Esophagus squamous epithelium (tissue), 5 donors: ENCODE measurements at regions not wholly inside any gene's neighbourhood (a gene's known extent, or its start where the extent isn't known, plus 50 kb on each side); places are given as distances from the start of the nearest gene placed in this dataset.

Experiments used
- DNase-seq: peaks from one replicate; lab custom pipeline; 2025; lab: John Stamatoyannopoulos, UW
- H3K27ac ChIP-seq, 4 donors: fragments of 200-600 bp; sonication (generic); one replicate each; pipeline ENCODE4 v1.5.1; 2016 to 2019; ENCODE audit warnings: mild to moderate bottlenecking in 1 of 4
- H3K27me3 ChIP-seq, 4 donors: fragments of 200-600 bp; sonication (generic); 1 replicate in 3 of 4; 2 replicates in 1 of 4; pipeline versions ENCODE4 v1.5.1 to v1.6.0; 2017 to 2021; ENCODE audit warnings: antibody characterized with exemption in 1 of 4
- H3K36me3 ChIP-seq, 3 donors: fragments of 200-600 bp; sonication (generic); one replicate each; pipeline ENCODE4 v1.5.1; 2016 to 2019
- H3K4me1 ChIP-seq, 3 donors: fragments of 200-600 bp; sonication (generic); one replicate each; pipeline ENCODE4 v1.5.1; 2017 to 2019
- H3K4me3 ChIP-seq, 4 donors: fragments of 200-600 bp; sonication (generic); 1 replicate in 3 of 4; 2 replicates in 1 of 4; pipeline ENCODE4 v1.5.1; 2016 to 2019; ENCODE audit warnings: mild to moderate bottlenecking in 2 of 4, moderate library complexity in 1 of 4
- H3K9me3 ChIP-seq, 3 donors: fragments of 200-600 bp; sonication (generic); one replicate each; pipeline ENCODE4 v1.5.1; 2016 to 2019
- POLR2A ChIP-seq, 4 donors: fragments of 450-650 bp; IDR thresholded peaks; one replicate each; pipeline ENCODE4 v1.6.1; 2017; ENCODE audit warnings: antibody characterized with exemption in 4 of 4, mild to moderate bottlenecking in 4 of 4, moderate library complexity in 3 of 4
- WGBS, 2 donors: methylation state at CpG; one replicate each; pipeline ENCODE4 v1.1.5; 2018; 5-methylcytosine and 5-hydroxymethylcytosine counted together
- intact Hi-C: fragments of 100-400 bp; cut with DNase I; formaldehyde crosslinking; loops from one replicate; pipeline ENCODE4 v1.15.0; 2022
- TF ChIP-seq, protein P1 (sequence below), 6 experiments: fragments of 450-650 bp in 4 of 6; fragments of 200-600 bp in 2 of 6; sonication (generic) in 2 of 6; IDR thresholded peaks; one replicate each; pipeline ENCODE4 v1.5.1; 2016 to 2019; ENCODE audit warnings: antibody characterized with exemption in 6 of 6, mild to moderate bottlenecking in 4 of 6, moderate library complexity in 4 of 6
- donor health status: DM: yes; HTN: yes; CAD: no.

GRCh38 chr5:124604419-124604818, 142.0 kb downstream of the ZNF608 start:
- Histone ChIP-seq H3K36me3 (no peaks in the 10 kb centered on the region), H3K4me3 (no peak overlapping the region), H3K27me3 (no peaks in the 10 kb centered on the region), H3K27ac (no peak overlapping the region), H3K4me1 (peaks cover 8 to 42% (median 25%) of the 10 kb centered on the region in 3 donors), H3K9me3 (no peaks in the 10 kb centered on the region)
- no peak for TF ChIP-seq POLR2A (IDR thresholded peaks at IDR 0.05)
- TF ChIP-seq, protein P1, sequence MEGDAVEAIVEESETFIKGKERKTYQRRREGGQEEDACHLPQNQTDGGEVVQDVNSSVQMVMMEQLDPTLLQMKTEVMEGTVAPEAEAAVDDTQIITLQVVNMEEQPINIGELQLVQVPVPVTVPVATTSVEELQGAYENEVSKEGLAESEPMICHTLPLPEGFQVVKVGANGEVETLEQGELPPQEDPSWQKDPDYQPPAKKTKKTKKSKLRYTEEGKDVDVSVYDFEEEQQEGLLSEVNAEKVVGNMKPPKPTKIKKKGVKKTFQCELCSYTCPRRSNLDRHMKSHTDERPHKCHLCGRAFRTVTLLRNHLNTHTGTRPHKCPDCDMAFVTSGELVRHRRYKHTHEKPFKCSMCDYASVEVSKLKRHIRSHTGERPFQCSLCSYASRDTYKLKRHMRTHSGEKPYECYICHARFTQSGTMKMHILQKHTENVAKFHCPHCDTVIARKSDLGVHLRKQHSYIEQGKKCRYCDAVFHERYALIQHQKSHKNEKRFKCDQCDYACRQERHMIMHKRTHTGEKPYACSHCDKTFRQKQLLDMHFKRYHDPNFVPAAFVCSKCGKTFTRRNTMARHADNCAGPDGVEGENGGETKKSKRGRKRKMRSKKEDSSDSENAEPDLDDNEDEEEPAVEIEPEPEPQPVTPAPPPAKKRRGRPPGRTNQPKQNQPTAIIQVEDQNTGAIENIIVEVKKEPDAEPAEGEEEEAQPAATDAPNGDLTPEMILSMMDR (IDR thresholded peaks at IDR 0.05), result no peak
- no peak for DNase-seq
- 40 to 60% methylated on average over 4 of the region's 4 CpGs for WGBS, 2 donors
- intact Hi-C loops, result no loop called here

DNA sequence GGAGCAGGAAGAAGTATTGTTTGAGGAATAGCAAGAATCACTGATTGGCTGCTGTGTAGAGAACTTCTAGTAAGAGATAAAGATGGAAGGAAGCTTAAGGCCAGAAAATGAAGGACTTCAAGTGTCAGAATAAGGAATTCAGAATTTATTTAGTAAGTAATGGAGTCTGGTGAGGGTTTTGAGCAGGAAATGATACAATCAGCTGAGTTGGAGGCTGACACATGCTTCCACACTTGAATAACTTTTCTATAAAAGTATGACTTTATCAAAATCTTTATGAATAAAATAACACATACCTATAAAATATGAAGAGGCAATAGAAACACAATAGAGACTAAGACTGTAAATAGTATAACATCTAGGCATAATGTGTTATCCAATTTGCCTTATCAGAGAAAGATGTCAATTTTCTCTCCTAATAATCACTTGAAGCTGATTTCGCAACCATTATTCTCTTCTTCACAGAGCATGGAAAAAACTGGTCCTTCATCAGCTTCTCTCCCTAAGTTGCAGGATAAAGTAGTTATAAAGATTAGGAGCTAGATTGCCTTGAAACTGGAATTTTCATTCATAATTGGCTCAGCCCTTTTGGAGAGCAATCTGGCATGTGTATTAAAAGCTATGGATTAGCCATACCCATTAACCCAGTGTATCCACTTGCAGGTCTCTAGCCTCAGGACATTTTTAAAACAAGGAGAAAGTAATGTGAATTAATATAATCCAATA, 143.4 kb downstream of the ZNF608 start:
- 95% methylated on average over 1 of the region's 1 CpG for WGBS, 2 donors
- no peak overlapping the region for H3K4me3 ChIP-seq
- H3K4me1 ChIP-seq, result peaks cover 14 to 50% (median 28%) of the 10 kb centered on the region in 3 donors
- no peaks in the 10 kb centered on the region for H3K36me3 ChIP-seq
- H3K9me3 ChIP-seq, result no peaks in the 10 kb centered on the region
- TF ChIP-seq, protein P1 (IDR thresholded peaks at IDR 0.05), result no peak
- TF ChIP-seq POLR2A (IDR thresholded peaks at IDR 0.05), result no peak
- H3K27ac ChIP-seq, result no peak overlapping the region
- no peaks in the 10 kb centered on the region for H3K27me3 ChIP-seq
- intact Hi-C loops, result no loop called here
- DNase-seq, result no peak

DNA sequence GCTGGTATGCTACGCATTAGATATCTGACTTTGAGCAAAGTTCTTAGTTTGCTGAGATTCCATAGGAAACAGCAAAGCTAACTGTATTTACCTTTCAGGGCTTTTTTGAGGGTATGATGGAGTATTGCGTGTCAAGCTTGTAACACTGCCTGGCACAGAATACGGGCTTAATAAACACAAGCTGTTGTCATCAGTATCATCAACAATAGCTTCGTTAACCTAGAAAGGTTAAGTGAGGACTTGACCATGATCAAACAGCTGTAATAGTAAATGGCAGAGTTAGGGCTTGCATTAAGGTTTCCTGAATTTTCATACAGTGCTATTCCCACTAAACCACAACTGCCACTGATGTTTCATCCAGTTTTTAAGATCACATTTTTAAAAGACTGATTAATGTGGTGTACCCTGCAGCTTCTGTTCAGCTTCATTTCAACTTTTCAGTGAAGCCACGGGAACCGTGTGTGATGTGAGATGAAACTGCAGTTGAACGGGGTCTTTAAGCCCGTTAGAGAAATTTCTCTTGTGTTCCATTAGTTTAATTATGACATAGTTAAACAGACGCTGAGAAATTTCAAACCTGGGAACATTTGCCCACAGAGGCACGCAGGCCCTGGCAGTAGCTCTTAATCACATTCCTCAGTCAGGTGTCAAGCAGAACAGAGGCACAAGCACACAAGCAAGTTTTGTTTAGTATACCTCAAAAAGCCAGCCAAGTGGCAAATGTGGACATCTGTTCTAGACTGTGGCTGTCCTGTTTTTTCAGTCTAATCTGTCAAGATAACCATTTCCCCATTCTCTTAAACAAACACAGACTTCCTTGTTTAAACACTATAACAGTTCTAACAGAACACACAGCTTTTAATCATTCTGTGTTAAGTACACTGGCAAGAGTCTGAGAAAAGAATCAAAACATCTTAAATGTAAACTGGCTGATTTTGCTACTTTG, 147.1 kb downstream of the ZNF608 start:
- 34 to 35% methylated on average over 9 to 10 of the region's 10 CpGs for WGBS, 2 donors

DNA sequence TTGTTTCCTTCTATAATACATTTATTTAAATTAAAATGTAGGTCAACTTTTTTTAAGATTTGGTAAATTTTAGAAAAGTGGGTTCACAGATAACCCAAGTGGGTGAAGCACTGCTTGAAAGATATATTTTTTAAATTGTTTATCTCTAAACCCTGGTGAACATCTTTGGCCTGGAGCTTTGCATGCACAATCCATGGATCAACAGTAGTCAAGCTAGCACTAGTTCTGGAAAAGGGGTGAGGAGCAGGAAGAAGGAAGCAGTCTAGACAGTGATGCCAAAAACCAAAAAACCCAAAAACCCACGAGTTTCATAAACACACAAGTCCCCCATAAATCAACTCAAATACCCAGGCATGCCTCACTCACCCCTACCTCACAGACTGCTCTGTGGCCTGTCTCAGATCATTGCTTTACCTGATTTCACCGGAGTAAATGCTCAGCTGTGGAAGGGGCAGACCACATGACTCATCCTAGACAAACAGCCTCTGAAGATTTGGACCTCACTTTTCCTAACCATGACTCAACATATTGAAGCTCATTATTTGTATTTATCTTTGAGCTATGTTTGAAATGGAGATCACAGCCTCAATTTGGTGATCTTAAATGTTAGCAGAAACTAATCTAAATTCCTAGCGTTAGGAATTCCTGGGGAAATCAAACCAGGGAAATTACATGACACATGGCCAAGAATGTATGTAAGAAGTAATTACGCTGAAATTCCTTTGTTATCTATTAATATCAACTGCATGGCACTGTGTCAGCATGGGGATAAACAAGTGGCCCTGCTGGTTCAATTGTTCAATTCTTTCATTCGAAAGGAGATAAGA, 149.6 kb downstream of the ZNF608 start:
- intact Hi-C loops, result no loop called here
- peaks cover 8 to 34% (median 22%) of the 10 kb centered on the region in 3 donors for H3K4me1 ChIP-seq
- no peaks in the 10 kb centered on the region for H3K36me3 ChIP-seq
- H3K27ac ChIP-seq, result peak overlapping the region in 1 of 4 donors; percentile 4
- DNase-seq, result no peak
- no peak for TF ChIP-seq POLR2A (IDR thresholded peaks at IDR 0.05)
- TF ChIP-seq, protein P1 (IDR thresholded peaks at IDR 0.05), result no peak
- no peaks in the 10 kb centered on the region for H3K9me3 ChIP-seq
- H3K4me3 ChIP-seq, result no peak overlapping the region
- WGBS, 2 donors, result 32 to 35% methylated on average over 5 of the region's 5 CpGs
- H3K27me3 ChIP-seq, result no peaks in the 10 kb centered on the region

More for the DNA sequence above, 147.1 kb downstream of the ZNF608 start:
- intact Hi-C loops, result no loop called here
- Histone ChIP-seq H3K4me3 (no peak overlapping the region), H3K36me3 (no peaks in the 10 kb centered on the region), H3K27me3 (no peaks in the 10 kb centered on the region), H3K4me1 (peaks cover 8 to 40% (median 22%) of the 10 kb centered on the region in 3 donors), H3K27ac (peak overlapping the region in 3 of 4 donors; percentile 5 to 61 (median 39)), H3K9me3 (no peaks in the 10 kb centered on the region)
- DNase-seq, result no peak
- no peak for TF ChIP-seq POLR2A (IDR thresholded peaks at IDR 0.05)
- TF ChIP-seq, protein P1 (IDR thresholded peaks at IDR 0.05), result no peak
